ENCODE measurements at regions not wholly inside any gene's neighbourhood (a gene's known extent, or its start where the extent isn't known, plus 50 kb on each side); places are given as distances from the start of the nearest gene placed in this dataset.

- TF ChIP-seq FUBP1 (CRISPR knock-in tag; IDR thresholded peaks at IDR 0.05; ENCODE audit: borderline replicate concordance), result no peak
- no peak for TF ChIP-seq MIER2 (CRISPR knock-in tag; IDR thresholded peaks at IDR 0.05)
- TF ChIP-seq ZHX1 (CRISPR knock-in tag; IDR thresholded peaks at IDR 0.05; ENCODE audit: low read depth), result 0 out of 2 replicates have a peak, but pooled peaks have one; percentile 21
- TF ChIP-seq ZSCAN12 (CRISPR knock-in tag; IDR thresholded peaks at IDR 0.05), result no peak
- 0 out of 2 replicates have a peak, but pooled peaks have one; percentile 34 for TF ChIP-seq SKIL (CRISPR knock-in tag; IDR thresholded peaks at IDR 0.05; ENCODE audit: borderline replicate concordance)
- no peak for TF ChIP-seq ZNF792 (CRISPR knock-in tag; IDR thresholded peaks at IDR 0.05)
- no peak for TF ChIP-seq MAZ (IDR thresholded peaks at IDR 0.05; ENCODE audit: borderline replicate concordance, low read depth, low read length)
- TF ChIP-seq MAZ (CRISPR knock-in tag; IDR thresholded peaks at IDR 0.05; ENCODE audit: low read depth), result peak; percentile 62; the same call in 1 of the 2 replicates
- 0 out of 2 replicates have a peak, but pooled peaks have one; percentile 73 for TF ChIP-seq ZNF512B (CRISPR knock-in tag; IDR thresholded peaks at IDR 0.05; ENCODE audit: borderline replicate concordance)
- peak in 1 of 2 experiments; percentile 74; a peak in 2 of 4 replicates for TF ChIP-seq HMGXB4 (CRISPR knock-in tag; IDR thresholded peaks at IDR 0.05; ENCODE audit: borderline replicate concordance in 1 of 2, low read depth in 1 of 2)
- peak; percentile 58; the same call in 1 of the 2 replicates for TF ChIP-seq KDM5B (CRISPR knock-in tag; IDR thresholded peaks at IDR 0.05; ENCODE audit: borderline replicate concordance)
- TF ChIP-seq NFKBIZ (CRISPR knock-in tag; IDR thresholded peaks at IDR 0.05), result no peak
- TF ChIP-seq RAD21 (CRISPR knock-in tag; IDR thresholded peaks at IDR 0.05), result peak; percentile 10; the same call in 1 of the 2 replicates
- no peak; the same call in 1 of the 2 replicates for TF ChIP-seq ZNF841 (CRISPR knock-in tag; IDR thresholded peaks at IDR 0.05; ENCODE audit: borderline replicate concordance)
Observed at GRCh38 chr3:27632431-27633223, 89.5 kb downstream of the EOMES start (continued).
